ENCODE measurements at regions not wholly inside any gene's neighbourhood (a gene's known extent, or its start where the extent isn't known, plus 50 kb on each side); places are given as distances from the start of the nearest gene placed in this dataset.

DNA sequence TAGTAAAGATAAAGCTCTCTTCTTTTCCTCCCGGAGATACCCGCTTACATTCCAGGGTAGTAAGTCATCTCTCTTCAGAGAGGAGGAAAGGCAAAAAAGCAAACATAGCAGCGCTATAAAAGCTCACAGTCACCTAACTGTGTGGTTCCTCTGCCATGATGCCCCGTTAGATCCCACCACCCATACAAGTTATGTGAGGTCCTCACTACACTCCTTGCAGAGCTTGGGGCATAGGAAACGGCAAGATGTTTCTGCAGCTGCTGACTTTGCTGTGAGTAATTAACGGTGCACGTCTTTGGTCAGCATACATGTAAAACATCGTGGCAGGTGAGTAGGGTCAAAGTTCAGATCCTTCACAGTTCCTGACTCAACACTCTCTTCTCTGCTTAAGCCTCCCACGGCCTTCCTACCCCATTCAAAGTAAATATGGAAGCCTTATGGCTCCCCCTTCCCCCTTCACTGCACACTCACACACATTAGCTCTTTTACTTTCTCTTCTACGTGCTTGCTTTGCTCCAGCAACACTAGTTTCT is 218.9 kb downstream of the DIRAS2 start:
- no peak for DNase-seq (ENCODE audit: low spot score in 2 of 2)
- TF ChIP-seq POLR2AphosphoS5 (IDR thresholded peaks at IDR 0.05) (no peak), EP300 (IDR thresholded peaks at IDR 0.05) (no peak), POLR2A (IDR thresholded peaks at IDR 0.05) (no peak)
- TF ChIP-seq, protein P1, sequence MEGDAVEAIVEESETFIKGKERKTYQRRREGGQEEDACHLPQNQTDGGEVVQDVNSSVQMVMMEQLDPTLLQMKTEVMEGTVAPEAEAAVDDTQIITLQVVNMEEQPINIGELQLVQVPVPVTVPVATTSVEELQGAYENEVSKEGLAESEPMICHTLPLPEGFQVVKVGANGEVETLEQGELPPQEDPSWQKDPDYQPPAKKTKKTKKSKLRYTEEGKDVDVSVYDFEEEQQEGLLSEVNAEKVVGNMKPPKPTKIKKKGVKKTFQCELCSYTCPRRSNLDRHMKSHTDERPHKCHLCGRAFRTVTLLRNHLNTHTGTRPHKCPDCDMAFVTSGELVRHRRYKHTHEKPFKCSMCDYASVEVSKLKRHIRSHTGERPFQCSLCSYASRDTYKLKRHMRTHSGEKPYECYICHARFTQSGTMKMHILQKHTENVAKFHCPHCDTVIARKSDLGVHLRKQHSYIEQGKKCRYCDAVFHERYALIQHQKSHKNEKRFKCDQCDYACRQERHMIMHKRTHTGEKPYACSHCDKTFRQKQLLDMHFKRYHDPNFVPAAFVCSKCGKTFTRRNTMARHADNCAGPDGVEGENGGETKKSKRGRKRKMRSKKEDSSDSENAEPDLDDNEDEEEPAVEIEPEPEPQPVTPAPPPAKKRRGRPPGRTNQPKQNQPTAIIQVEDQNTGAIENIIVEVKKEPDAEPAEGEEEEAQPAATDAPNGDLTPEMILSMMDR (IDR thresholded peaks at IDR 0.05) = no peak
- 73% methylated on average over 10 of the region's 10 CpGs for WGBS
- Histone ChIP-seq H3K36me3 (no peaks in the 10 kb centered on the region), H3K27ac (no peak overlapping the region), H3K4me3 (no peak overlapping the region), H3K9me3 (no peaks in the 10 kb centered on the region), H3K27me3 (no peaks in the 10 kb centered on the region), H3K4me1 (no peaks in the 10 kb centered on the region)

GRCh38 chr9:90428517-90428916 is 214.1 kb downstream of the DIRAS2 start:
- Histone ChIP-seq H3K4me3 (no peak overlapping the region), H3K9me3 (no peaks in the 10 kb centered on the region), H3K4me1 (peaks cover 4% of the 10 kb centered on the region), H3K27me3 (peaks cover under 1% of the 10 kb centered on the region), H3K36me3 (no peaks in the 10 kb centered on the region), H3K27ac (no peak overlapping the region)
- TF ChIP-seq, protein P1 (IDR thresholded peaks at IDR 0.05) = no peak
- TF ChIP-seq POLR2A (IDR thresholded peaks at IDR 0.05) = no peak
- TF ChIP-seq POLR2AphosphoS5 (IDR thresholded peaks at IDR 0.05) = no peak
- no peak for TF ChIP-seq EP300 (IDR thresholded peaks at IDR 0.05)
- DNase-seq (ENCODE audit: low spot score in 2 of 2) = no peak
- WGBS = 96% methylated on average over 10 of the region's 10 CpGs

GRCh38 chr9:90432951-90433350 is 209.7 kb downstream of the DIRAS2 start:
- peaks cover 7% of the 10 kb centered on the region for H3K4me1 ChIP-seq
- TF ChIP-seq POLR2A (IDR thresholded peaks at IDR 0.05) (no peak), EP300 (IDR thresholded peaks at IDR 0.05) (no peak), POLR2AphosphoS5 (IDR thresholded peaks at IDR 0.05) (no peak)
- TF ChIP-seq, protein P1 (IDR thresholded peaks at IDR 0.05) = no peak
- H3K9me3 ChIP-seq = no peaks in the 10 kb centered on the region
- 50% methylated on average over 8 of the region's 8 CpGs for WGBS
- H3K27ac ChIP-seq = no peak overlapping the region
- H3K27me3 ChIP-seq = peaks cover 9% of the 10 kb centered on the region
- no peak overlapping the region for H3K4me3 ChIP-seq
- no peaks in the 10 kb centered on the region for H3K36me3 ChIP-seq
- DNase-seq (ENCODE audit: low spot score in 2 of 2) = no peak

DNA sequence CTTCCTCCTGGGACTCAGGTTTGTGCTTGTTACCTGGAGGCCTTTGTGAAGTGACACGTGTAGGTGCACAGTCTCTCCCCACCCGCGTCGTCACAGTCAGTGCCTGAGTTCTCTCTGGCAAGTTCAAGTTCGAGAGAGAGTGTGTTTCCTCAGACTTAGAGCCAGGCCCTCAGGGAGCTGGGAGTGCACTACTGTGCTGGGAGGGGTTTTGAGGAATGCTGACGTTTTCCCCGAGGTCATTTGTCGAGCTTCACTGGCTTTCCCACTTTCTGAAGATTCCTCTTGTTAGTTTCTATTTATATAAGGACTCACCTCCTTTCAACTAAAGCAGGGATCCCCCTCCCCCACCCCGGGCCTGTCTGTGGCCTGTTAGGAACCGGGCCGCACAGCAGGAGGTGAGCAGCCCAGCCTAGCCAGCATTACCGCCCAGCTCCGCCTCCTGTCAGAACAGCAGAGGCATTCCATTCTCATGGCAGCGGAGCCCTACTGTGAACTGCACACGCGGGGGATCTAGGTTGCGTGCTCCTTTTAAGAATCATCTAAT is 209.2 kb downstream of the DIRAS2 start:
- 21% methylated on average over 17 of the region's 17 CpGs for WGBS
- TF ChIP-seq, protein P1 (IDR thresholded peaks at IDR 0.05) = no peak
- H3K36me3 ChIP-seq = no peaks in the 10 kb centered on the region
- no peaks in the 10 kb centered on the region for H3K9me3 ChIP-seq
- peaks cover 10% of the 10 kb centered on the region for H3K27me3 ChIP-seq
- H3K4me3 ChIP-seq = no peak overlapping the region
- H3K4me1 ChIP-seq = peaks cover 7% of the 10 kb centered on the region
- DNase-seq (ENCODE audit: low spot score in 2 of 2) = no peak
- no peak overlapping the region for H3K27ac ChIP-seq

GRCh38 chr9:90441814-90442213 is 200.8 kb downstream of the DIRAS2 start:
- no peaks in the 10 kb centered on the region for H3K4me1 ChIP-seq
- no peak for DNase-seq (ENCODE audit: low spot score in 2 of 2)
- H3K4me3 ChIP-seq = no peak overlapping the region
- H3K27me3 ChIP-seq = peaks cover 21% of the 10 kb centered on the region
- no peaks in the 10 kb centered on the region for H3K9me3 ChIP-seq
- no peaks in the 10 kb centered on the region for H3K36me3 ChIP-seq
- WGBS = 48% methylated on average over 4 of the region's 4 CpGs
- H3K27ac ChIP-seq = no peak overlapping the region
- TF ChIP-seq POLR2A (IDR thresholded peaks at IDR 0.05) (no peak), POLR2AphosphoS5 (IDR thresholded peaks at IDR 0.05) (no peak), EP300 (IDR thresholded peaks at IDR 0.05) (no peak)
- TF ChIP-seq, protein P1 (IDR thresholded peaks at IDR 0.05) = no peak

All from suprapubic skin (tissue), 4 donors.